ENCODE measurements at regions not wholly inside any gene's neighbourhood (a gene's known extent, or its start where the extent isn't known, plus 50 kb on each side); places are given as distances from the start of the nearest gene placed in this dataset.

- no peak for DNase-seq (ENCODE audit: low spot score)
Measured at GRCh38 chr18:70455731-70456130, 166.9 kb downstream of the SOCS6 start.

GRCh38 chr18:70454704-70455322 lies 166.0 kb downstream of the SOCS6 start:
- peak; percentile 93 for DNase-seq (ENCODE audit: low spot score)

GRCh38 chr18:70453058-70453775 lies 164.4 kb downstream of the SOCS6 start:
- DNase-seq (ENCODE audit: low spot score): peak; percentile 97

GRCh38 chr18:70452501-70452900 lies 163.7 kb downstream of the SOCS6 start:
- DNase-seq (ENCODE audit: low spot score): no peak

- no peak for DNase-seq (ENCODE audit: low spot score)
Measured at GRCh38 chr18:70450426-70451253, 161.8 kb downstream of the SOCS6 start.

GRCh38 chr18:70448588-70448987 lies 159.7 kb downstream of the SOCS6 start:
- DNase-seq (ENCODE audit: low spot score): no peak

- no peak for DNase-seq (ENCODE audit: low spot score)
Measured at GRCh38 chr18:70446063-70446462, 157.2 kb downstream of the SOCS6 start.

GRCh38 chr18:70442933-70443332 lies 154.1 kb downstream of the SOCS6 start:
- DNase-seq (ENCODE audit: low spot score): no peak

- no peak for DNase-seq (ENCODE audit: low spot score)
Measured at GRCh38 chr18:70432804-70433400, 144.1 kb downstream of the SOCS6 start.

GRCh38 chr18:70431203-70431624 lies 142.4 kb downstream of the SOCS6 start:
- DNase-seq (ENCODE audit: low spot score): no peak

GRCh38 chr18:70430501-70431173 lies 141.8 kb downstream of the SOCS6 start:
- DNase-seq (ENCODE audit: low spot score): no peak

GRCh38 chr18:70429847-70430500 lies 141.1 kb downstream of the SOCS6 start:
- DNase-seq (ENCODE audit: low spot score): no peak

GRCh38 chr18:70428439-70428838 lies 139.6 kb downstream of the SOCS6 start:
- DNase-seq (ENCODE audit: low spot score): no peak

- DNase-seq (ENCODE audit: low spot score): no peak
Measured at GRCh38 chr18:70426818-70427217, 138.0 kb downstream of the SOCS6 start.

GRCh38 chr18:70425236-70425635 lies 136.4 kb downstream of the SOCS6 start:
- no peak for DNase-seq (ENCODE audit: low spot score)

GRCh38 chr18:70423988-70424387 lies 135.1 kb downstream of the SOCS6 start:
- DNase-seq (ENCODE audit: low spot score): peak; percentile 64

- DNase-seq (ENCODE audit: low spot score): no peak
Measured at GRCh38 chr18:70423120-70423519, 134.3 kb downstream of the SOCS6 start.

- DNase-seq (ENCODE audit: low spot score): peak; percentile 38
Measured at GRCh38 chr18:70422391-70422965, 133.6 kb downstream of the SOCS6 start.

- peak; percentile 39 for DNase-seq (ENCODE audit: low spot score)
Measured at GRCh38 chr18:70421471-70422390, 132.9 kb downstream of the SOCS6 start.
